ENCODE measurements at regions not wholly inside any gene's neighbourhood (a gene's known extent, or its start where the extent isn't known, plus 50 kb on each side); places are given as distances from the start of the nearest gene placed in this dataset.
"Not testable (repeated sequence)": the region's sequence is repeated elsewhere in the genome, so short reads cannot be mapped to it uniquely, and the experiment has no call there.

- no peak for DNase-seq
Observed at GRCh38 chrX:101823236-101823635, 108.6 kb downstream of the ZMAT1 start.

- not testable (repeated sequence) for DNase-seq
Observed at GRCh38 chrX:101817739-101818138, 114.1 kb downstream of the ZMAT1 start.

GRCh38 chrX:101813200-101813599 lies 118.6 kb downstream of the ZMAT1 start:
- DNase-seq = no peak

GRCh38 chrX:101803451-101803850 lies 128.4 kb downstream of the ZMAT1 start:
- no peak for DNase-seq

GRCh38 chrX:101799387-101799786 lies 132.4 kb downstream of the ZMAT1 start:
- DNase-seq = peak; percentile 78

- DNase-seq = no peak
Observed at GRCh38 chrX:101787934-101788333, 128.3 kb upstream of the ARMCX2 start.

- DNase-seq = no peak
Observed at GRCh38 chrX:101785142-101785541, 125.5 kb upstream of the ARMCX2 start.

GRCh38 chrX:101780421-101780820 lies 120.8 kb upstream of the ARMCX2 start:
- not testable (repeated sequence) for DNase-seq

GRCh38 chrX:101774340-101774739 lies 114.7 kb upstream of the ARMCX2 start:
- no peak for DNase-seq

- no peak for DNase-seq
Observed at GRCh38 chrX:101764538-101764937, 104.9 kb upstream of the ARMCX2 start.

- peak; percentile 5 for DNase-seq
Observed at GRCh38 chrX:101759000-101759399, 99.3 kb upstream of the ARMCX2 start.

- no peak for DNase-seq
Observed at GRCh38 chrX:101750744-101751143, 91.1 kb upstream of the ARMCX2 start.

- DNase-seq = no peak
Observed at GRCh38 chrX:101749436-101749835, 89.8 kb upstream of the ARMCX2 start.

GRCh38 chrX:101745046-101745445 lies 85.4 kb upstream of the ARMCX2 start:
- DNase-seq = no peak

- DNase-seq = no peak
Observed at GRCh38 chrX:101744085-101744484, 84.4 kb upstream of the ARMCX2 start.

GRCh38 chrX:101740642-101741041 lies 81.0 kb upstream of the ARMCX2 start:
- no peak for DNase-seq

GRCh38 chrX:101738867-101739266 lies 79.2 kb upstream of the ARMCX2 start:
- not testable (repeated sequence) for DNase-seq

- not testable (repeated sequence) for DNase-seq
Observed at GRCh38 chrX:101738411-101738810, 78.8 kb upstream of the ARMCX2 start.

- DNase-seq = no peak
Observed at GRCh38 chrX:101736651-101737050, 77.0 kb upstream of the ARMCX2 start.

GRCh38 chrX:101732870-101733269 lies 73.2 kb upstream of the ARMCX2 start:
- DNase-seq = no peak

GRCh38 chrX:101729986-101730385 lies 70.3 kb upstream of the ARMCX2 start:
- DNase-seq = no peak
